Activated naive CD8-positive, alpha-beta T cell treated with anti-CD3 and anti-CD28 coated beads, Interleukin-2, amount 50 U/mL, for 24 hours (primary cell): ENCODE measurements at regions not wholly inside any gene's neighbourhood (a gene's known extent, or its start where the extent isn't known, plus 50 kb on each side); places are given as distances from the start of the nearest gene placed in this dataset.
A peak's percentile ranks its signal among the peaks of the same experiment; 100 is the strongest.

ENCODE experiments used
- ATAC-seq: fragments of 150-1000 bp; cut with Tn5 transposase; one replicate; pipeline ENCODE4 v1.10.0; 2021
- DNase-seq: peaks from one replicate; pipeline ENCODE4 v3.0.0; 2021
- H3K27ac Mint-ChIP-seq: one replicate; pipeline ENCODE4 v1.8.0; 2021; ENCODE audit warnings: mild to moderate bottlenecking, mixed read lengths
- H3K27me3 Mint-ChIP-seq: one replicate; pipeline ENCODE4 v1.8.0; 2021; ENCODE audit warnings: mixed read lengths
- H3K36me3 Mint-ChIP-seq: one replicate; pipeline ENCODE4 v1.8.0; 2021; ENCODE audit warnings: low read depth, mixed read lengths
- H3K4me1 Mint-ChIP-seq: one replicate; pipeline ENCODE4 v1.8.0; 2021; ENCODE audit warnings: mixed read lengths
- H3K4me3 Mint-ChIP-seq: one replicate; pipeline ENCODE4 v1.8.0; 2021; ENCODE audit warnings: mild to moderate bottlenecking, moderate library complexity, mixed read lengths
- H3K9me3 Mint-ChIP-seq: one replicate; pipeline ENCODE4 v1.8.0; 2021; ENCODE audit warnings: mixed read lengths

DNA sequence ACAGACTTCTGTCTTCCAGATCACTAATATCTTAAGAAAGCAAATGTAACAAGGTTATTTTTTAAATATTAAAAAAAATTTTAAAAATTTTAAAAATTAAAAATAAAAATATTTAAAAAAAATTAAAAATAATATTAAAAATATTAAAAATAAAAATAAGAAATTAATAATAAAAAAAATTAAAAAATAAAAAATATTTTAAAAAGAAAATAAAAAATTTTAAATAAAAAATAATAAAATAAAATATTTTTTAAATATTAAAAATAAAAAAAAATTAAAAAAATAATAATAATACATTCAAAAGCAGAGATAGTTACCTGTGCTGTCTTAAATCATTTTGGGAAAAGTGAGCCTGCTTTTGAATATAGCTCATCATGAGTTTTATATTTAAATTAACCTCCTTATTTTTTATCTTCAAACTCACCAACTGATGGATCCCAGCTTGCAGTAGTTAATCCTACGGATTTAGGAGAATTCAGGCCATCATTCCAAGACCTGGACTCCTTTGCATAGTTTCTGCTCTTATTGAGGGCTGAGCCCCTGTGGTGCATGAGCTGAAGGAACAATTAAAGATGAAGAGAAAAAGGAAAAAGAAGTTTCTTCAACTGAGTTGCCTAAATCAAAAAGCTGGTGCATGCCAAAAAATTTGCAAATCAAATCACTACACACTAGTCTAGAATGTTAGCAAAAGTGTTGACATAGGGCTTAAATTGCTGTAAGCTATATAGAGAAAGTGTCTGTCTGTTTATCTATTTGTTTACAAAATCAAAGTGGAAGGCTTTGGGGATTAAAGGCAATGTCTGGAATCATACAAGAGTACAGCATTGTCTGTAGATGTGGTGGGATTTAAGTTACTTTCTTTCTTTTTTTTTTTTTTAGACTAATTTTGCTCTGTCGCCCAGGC, 50.5 kb upstream of the ZNF438 start:
- Mint-ChIP-seq H3K4me1 (peaks cover 5% of the 10 kb centered on the region), H3K36me3 (no peaks in the 10 kb centered on the region), H3K4me3 (no peak overlapping the region), H3K27me3 (no peaks in the 10 kb centered on the region), H3K9me3 (no peaks in the 10 kb centered on the region), H3K27ac (no peak overlapping the region)
- DNase-seq (no peak), ATAC-seq (no peak)

DNA sequence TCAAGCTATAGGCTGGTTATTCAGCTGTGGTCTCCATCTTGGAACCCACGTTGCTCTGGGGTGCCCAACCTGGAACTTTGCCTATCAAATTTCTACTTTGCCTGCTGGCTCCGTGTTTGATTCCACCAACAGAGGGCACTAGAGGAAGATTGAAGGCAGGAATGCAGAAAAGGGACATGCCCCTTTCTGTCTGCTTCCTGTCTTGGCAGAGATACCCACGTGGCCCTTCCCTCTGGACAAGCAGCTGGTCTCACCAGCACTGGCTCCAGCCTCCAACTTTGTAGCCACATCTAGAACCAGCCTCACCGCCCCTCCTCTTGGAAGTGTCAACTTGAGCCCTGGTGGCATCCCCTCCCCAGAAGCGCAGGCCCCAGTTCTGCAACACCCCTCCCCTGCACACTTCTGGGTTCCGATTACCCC, 52.1 kb upstream of the ZNF438 start:
- H3K9me3 Mint-ChIP-seq: no peaks in the 10 kb centered on the region
- DNase-seq: peak; percentile 71
- H3K4me3 Mint-ChIP-seq: no peak overlapping the region
- H3K27me3 Mint-ChIP-seq: no peaks in the 10 kb centered on the region
- peaks cover 5% of the 10 kb centered on the region for H3K4me1 Mint-ChIP-seq
- ATAC-seq: peak; percentile 79
- no peaks in the 10 kb centered on the region for H3K36me3 Mint-ChIP-seq
- H3K27ac Mint-ChIP-seq: peak overlapping the region; percentile 67

DNA sequence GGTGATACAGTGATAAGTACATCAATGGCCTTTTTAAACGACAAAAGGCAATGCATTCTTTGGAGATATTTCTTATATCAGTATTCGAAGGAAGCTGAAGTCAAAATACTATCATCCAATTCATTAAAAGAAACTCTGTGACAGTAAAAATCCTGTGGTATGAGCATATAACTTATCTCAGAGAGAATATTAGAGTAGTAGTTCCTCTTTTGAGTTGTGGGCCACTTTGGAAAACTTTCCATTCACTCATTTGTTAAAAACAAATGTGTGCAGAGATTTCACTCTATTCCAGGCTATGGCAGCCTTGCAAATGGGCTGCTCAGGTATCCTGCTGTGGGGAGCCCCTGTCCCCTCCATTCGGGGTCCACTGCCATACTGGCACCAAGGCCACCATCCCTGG, 55.3 kb upstream of the ZNF438 start:
- H3K36me3 Mint-ChIP-seq: no peaks in the 10 kb centered on the region
- no peak overlapping the region for H3K4me3 Mint-ChIP-seq

DNA sequence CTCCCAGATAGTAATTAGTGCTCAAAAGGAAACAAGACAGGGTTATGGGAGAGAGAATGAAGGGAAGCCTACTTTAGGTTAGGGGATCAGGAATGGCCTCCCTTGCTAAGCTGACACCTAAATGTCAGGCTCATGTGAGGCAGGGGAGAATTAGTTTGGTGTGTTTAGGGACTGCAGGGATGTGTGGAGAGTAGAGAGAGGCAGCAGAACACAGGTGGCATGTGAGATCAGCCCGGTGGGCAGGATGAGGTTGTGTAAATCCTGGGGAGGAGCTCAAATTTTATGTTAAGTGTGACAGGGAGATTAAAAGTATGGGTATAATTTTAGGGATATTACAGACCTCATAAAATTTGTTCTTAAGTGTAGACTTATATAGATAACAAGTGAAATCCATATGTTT, 56.2 kb upstream of the ZNF438 start:
- no peak for ATAC-seq
- Mint-ChIP-seq H3K4me3 (no peak overlapping the region), H3K27me3 (no peaks in the 10 kb centered on the region)

More for the DNA sequence above, 55.3 kb upstream of the ZNF438 start:
- Mint-ChIP-seq H3K9me3 (no peaks in the 10 kb centered on the region), H3K4me1 (peaks cover 17% of the 10 kb centered on the region), H3K27me3 (no peaks in the 10 kb centered on the region), H3K27ac (no peak overlapping the region)
- DNase-seq: no peak
- no peak for ATAC-seq

GRCh38 chr10:31090894-31091607, 59.4 kb upstream of the ZNF438 start:
- no peak overlapping the region for H3K27ac Mint-ChIP-seq
- H3K36me3 Mint-ChIP-seq: no peaks in the 10 kb centered on the region
- ATAC-seq: peak; percentile 47
- H3K4me3 Mint-ChIP-seq: no peak overlapping the region
- H3K27me3 Mint-ChIP-seq: no peaks in the 10 kb centered on the region
- H3K9me3 Mint-ChIP-seq: no peaks in the 10 kb centered on the region
- DNase-seq: no peak
- H3K4me1 Mint-ChIP-seq: peaks cover 24% of the 10 kb centered on the region

More for the DNA sequence above, 56.2 kb upstream of the ZNF438 start:
- Mint-ChIP-seq H3K9me3 (no peaks in the 10 kb centered on the region), H3K4me1 (peaks cover 17% of the 10 kb centered on the region), H3K27ac (no peak overlapping the region), H3K36me3 (no peaks in the 10 kb centered on the region)
- DNase-seq: no peak

DNA sequence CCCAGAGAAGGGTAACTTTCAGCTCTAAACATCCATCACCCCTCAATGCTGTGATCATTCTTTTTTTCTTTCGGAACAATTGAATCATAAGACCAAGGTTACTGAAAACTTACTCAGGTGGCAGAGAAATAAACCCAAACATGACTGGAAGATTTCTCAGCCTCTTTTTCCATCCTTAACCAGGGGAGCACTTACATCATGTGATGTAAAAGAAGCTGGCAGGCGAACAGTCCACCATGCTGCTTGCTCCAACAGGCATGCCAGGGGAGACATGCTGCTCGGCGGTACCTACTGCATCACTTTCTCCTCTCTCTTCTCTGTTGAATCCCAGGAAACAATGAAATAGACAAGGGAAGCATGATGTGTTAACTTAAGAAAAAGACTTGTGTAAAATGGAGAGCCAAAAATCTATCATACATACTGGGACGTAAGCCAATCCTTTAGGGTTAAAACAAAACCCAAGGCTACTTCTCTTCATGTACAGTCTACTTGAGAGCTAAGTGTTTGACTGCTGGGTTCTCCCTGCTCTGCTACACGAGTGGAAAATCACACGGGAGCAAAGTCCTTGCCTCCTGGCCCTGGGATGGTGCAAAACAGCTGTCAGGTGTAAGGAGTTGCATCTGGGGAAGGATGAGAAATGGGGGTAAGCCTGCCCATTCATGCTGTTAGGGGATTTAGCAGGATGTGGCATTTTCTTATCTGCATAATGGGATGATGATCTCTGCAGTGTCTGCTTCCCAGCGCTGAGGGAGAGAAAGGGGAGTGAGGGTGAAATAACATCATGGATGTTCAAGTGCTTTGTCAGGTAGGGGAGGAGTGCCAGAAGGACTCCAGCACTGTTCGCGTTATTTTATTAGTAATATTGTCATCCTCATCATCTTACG, 64.3 kb upstream of the ZNF438 start:
- peak overlapping the region; percentile 71 for H3K27ac Mint-ChIP-seq
- peaks cover 39% of the 10 kb centered on the region for H3K4me1 Mint-ChIP-seq
- ATAC-seq (peak; percentile 67), DNase-seq (no peak)
- H3K27me3 Mint-ChIP-seq: no peaks in the 10 kb centered on the region
- H3K4me3 Mint-ChIP-seq: no peak overlapping the region
- H3K9me3 Mint-ChIP-seq: no peaks in the 10 kb centered on the region
- no peaks in the 10 kb centered on the region for H3K36me3 Mint-ChIP-seq

- H3K4me1 Mint-ChIP-seq: peaks cover 52% of the 10 kb centered on the region
- no peak overlapping the region for H3K4me3 Mint-ChIP-seq
- ATAC-seq: no peak
- DNase-seq: no peak
- H3K36me3 Mint-ChIP-seq: no peaks in the 10 kb centered on the region
- no peaks in the 10 kb centered on the region for H3K27me3 Mint-ChIP-seq
- no peak overlapping the region for H3K27ac Mint-ChIP-seq
- H3K9me3 Mint-ChIP-seq: no peaks in the 10 kb centered on the region
Observed at GRCh38 chr10:31098046-31098445, 66.4 kb upstream of the ZNF438 start.

GRCh38 chr10:31099094-31099493, 67.4 kb upstream of the ZNF438 start:
- no peak for DNase-seq
- Mint-ChIP-seq H3K36me3 (no peaks in the 10 kb centered on the region), H3K9me3 (no peaks in the 10 kb centered on the region), H3K4me1 (peaks cover 52% of the 10 kb centered on the region), H3K4me3 (no peak overlapping the region), H3K27ac (no peak overlapping the region), H3K27me3 (no peaks in the 10 kb centered on the region)
- no peak for ATAC-seq

DNA sequence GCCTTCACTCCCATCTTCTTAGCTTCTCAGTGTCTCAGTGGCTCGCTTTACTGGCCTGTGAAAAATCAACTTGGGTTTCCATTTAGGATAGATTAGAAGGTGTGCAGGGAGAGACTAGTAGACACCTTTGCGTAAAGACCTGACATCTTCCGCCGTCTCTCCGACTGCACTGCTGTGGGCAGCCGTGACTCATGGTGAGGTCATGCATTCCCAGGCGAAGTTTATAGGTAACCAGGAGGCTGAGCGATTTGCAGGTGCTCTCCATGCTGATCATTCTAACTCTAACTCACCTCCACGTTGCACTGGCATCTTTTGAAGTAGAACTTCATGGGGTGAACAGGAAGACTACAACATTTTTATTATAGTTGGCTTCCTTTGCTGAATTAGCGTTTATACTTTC, 68.0 kb upstream of the ZNF438 start:
- H3K27ac Mint-ChIP-seq: peak overlapping the region; percentile 46
- DNase-seq (peak; percentile 39), ATAC-seq (no peak)

DNA sequence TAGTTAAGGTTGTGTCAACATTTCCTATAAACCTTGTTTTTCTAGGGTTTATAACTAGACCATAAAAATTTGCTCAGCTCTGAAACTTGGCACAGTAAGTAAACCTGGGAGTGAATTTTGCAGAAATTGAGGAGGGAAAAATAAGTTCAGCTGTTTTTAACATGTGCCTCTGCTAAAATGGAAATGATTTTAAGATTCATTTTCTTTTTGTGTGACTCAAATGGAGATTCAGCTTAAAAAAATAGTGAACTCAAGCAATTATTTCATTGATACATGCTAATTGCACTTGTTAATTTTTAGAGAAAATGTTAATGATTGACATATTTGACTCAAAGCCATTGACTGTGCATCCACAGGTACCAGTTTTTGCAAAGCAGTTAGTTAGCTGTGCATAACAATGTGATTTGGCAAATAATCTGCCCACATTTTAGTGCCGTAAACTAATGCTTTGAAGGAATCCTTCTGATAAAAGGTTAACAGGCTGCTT, 68.5 kb upstream of the ZNF438 start:
- Mint-ChIP-seq H3K4me1 (peaks cover 54% of the 10 kb centered on the region), H3K9me3 (no peaks in the 10 kb centered on the region), H3K27ac (peak overlapping the region; percentile 46), H3K36me3 (no peaks in the 10 kb centered on the region), H3K4me3 (no peak overlapping the region), H3K27me3 (no peaks in the 10 kb centered on the region)
- DNase-seq: no peak
- ATAC-seq: no peak

More for the DNA sequence above, 68.0 kb upstream of the ZNF438 start:
- Mint-ChIP-seq H3K9me3 (no peaks in the 10 kb centered on the region), H3K27me3 (no peaks in the 10 kb centered on the region), H3K4me3 (no peak overlapping the region), H3K36me3 (no peaks in the 10 kb centered on the region), H3K4me1 (peaks cover 54% of the 10 kb centered on the region)

GRCh38 chr10:31100662-31101061, 69.0 kb upstream of the ZNF438 start:
- Mint-ChIP-seq H3K27ac (peak overlapping the region; percentile 46), H3K4me3 (no peak overlapping the region), H3K27me3 (no peaks in the 10 kb centered on the region), H3K4me1 (peaks cover 49% of the 10 kb centered on the region), H3K36me3 (no peaks in the 10 kb centered on the region), H3K9me3 (no peaks in the 10 kb centered on the region)
- ATAC-seq (no peak), DNase-seq (no peak)

- DNase-seq (peak; percentile 65), ATAC-seq (peak; percentile 99)
- H3K27ac Mint-ChIP-seq: peak overlapping the region; percentile 60
- peak overlapping the region; percentile 42 for H3K4me3 Mint-ChIP-seq
- H3K9me3 Mint-ChIP-seq: no peaks in the 10 kb centered on the region
- H3K27me3 Mint-ChIP-seq: no peaks in the 10 kb centered on the region
- H3K36me3 Mint-ChIP-seq: no peaks in the 10 kb centered on the region
- H3K4me1 Mint-ChIP-seq: peaks cover 45% of the 10 kb centered on the region
Observed at GRCh38 chr10:31101123-31101522, 69.5 kb upstream of the ZNF438 start.

DNA sequence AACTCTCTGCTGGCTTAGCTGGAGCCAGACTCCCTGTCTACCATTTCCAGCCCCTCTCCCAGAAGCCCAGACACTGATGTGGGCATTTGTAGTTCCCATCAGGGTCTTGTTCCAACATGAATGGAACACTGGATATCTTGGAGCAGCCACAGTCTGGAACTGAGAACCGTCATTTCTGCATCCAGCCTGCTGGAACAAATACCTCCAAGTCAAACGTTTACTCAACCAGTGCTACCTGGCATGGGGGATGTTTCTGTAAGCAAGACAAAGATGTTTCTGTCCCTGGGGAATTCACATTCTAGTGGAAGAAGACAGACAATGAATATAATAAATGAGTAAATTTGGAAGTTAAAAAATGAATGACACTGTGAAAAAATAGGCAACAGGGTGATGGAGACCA, 70.8 kb upstream of the ZNF438 start:
- H3K4me3 Mint-ChIP-seq: no peak overlapping the region
- no peak overlapping the region for H3K27ac Mint-ChIP-seq
- H3K9me3 Mint-ChIP-seq: no peaks in the 10 kb centered on the region
- ATAC-seq: no peak
- no peak for DNase-seq
- H3K27me3 Mint-ChIP-seq: no peaks in the 10 kb centered on the region
- peaks cover 41% of the 10 kb centered on the region for H3K4me1 Mint-ChIP-seq
- no peaks in the 10 kb centered on the region for H3K36me3 Mint-ChIP-seq

- Mint-ChIP-seq H3K4me3 (no peak overlapping the region), H3K27me3 (no peaks in the 10 kb centered on the region), H3K4me1 (peaks cover 41% of the 10 kb centered on the region), H3K9me3 (no peaks in the 10 kb centered on the region), H3K27ac (no peak overlapping the region), H3K36me3 (no peaks in the 10 kb centered on the region)
- ATAC-seq (no peak), DNase-seq (no peak)
Observed at GRCh38 chr10:31103112-31103511, 71.4 kb upstream of the ZNF438 start.
